Neural cell (in vitro differentiated cells): ENCODE measurements at regions not wholly inside any gene's neighbourhood (a gene's known extent, or its start where the extent isn't known, plus 50 kb on each side); places are given as distances from the start of the nearest gene placed in this dataset.

Source experiments
- CTCF ChIP-seq: fragments of 450-650 bp; IDR thresholded peaks from 2 replicates; pipeline ENCODE4 v1.5.1; 2014; ENCODE audit warnings: antibody characterized with exemption, mild to moderate bottlenecking, moderate library complexity; ENCODE audit not compliant: poor library complexity, severe bottlenecking
- MXI1 ChIP-seq: fragments of 450-650 bp; conservative IDR thresholded peaks from 2 replicates; pipeline ENCODE4 v1.6.1; 2014; ENCODE audit warnings: antibody characterized with exemption, mild to moderate bottlenecking; ENCODE audit not compliant: poor library complexity, severe bottlenecking
- RAD21 ChIP-seq: fragments of 450-650 bp; conservative IDR thresholded peaks from 2 replicates; pipeline ENCODE4 v1.6.1; 2014; ENCODE audit warnings: antibody characterized with exemption, mild to moderate bottlenecking, moderate library complexity

GRCh38 chr1:95575291-95575690 lies 341.3 kb downstream of the RWDD3 start:
- TF ChIP-seq CTCF: no peak
- TF ChIP-seq RAD21: no peak
- no peak for TF ChIP-seq MXI1
